Left lung (tissue), 4 donors: ENCODE measurements at regions not wholly inside any gene's neighbourhood (a gene's known extent, or its start where the extent isn't known, plus 50 kb on each side); places are given as distances from the start of the nearest gene placed in this dataset.

ENCODE experiments used
- ATAC-seq: fragments of 200-7000 bp; cut with Tn5 transposase; one replicate; pipeline ENCODE4 v1.9.1; 2020; ENCODE audit warnings: moderate library complexity
- DNase-seq, 4 donors: peaks; one replicate each; pipeline ENCODE4 v3.0.0-alpha.2; 2013 to 2020
- H3K27ac ChIP-seq, 2 donors: fragments of 200-600 bp; sonication (generic) in 1 of 2; one replicate each; pipeline versions ENCODE4 v1.5.0 to v1.8.0; 2020 to 2021
- H3K27me3 ChIP-seq, 2 donors: fragments of 200-600 bp; sonication (generic) in 1 of 2; one replicate each; pipeline versions ENCODE4 v1.5.0 to v1.8.0; 2020 to 2021
- H3K36me3 ChIP-seq, 2 donors: fragments of 200-600 bp; sonication (generic) in 1 of 2; one replicate each; pipeline versions ENCODE4 v1.5.0 to v1.8.0; 2020 to 2021
- H3K4me1 ChIP-seq, 2 donors: fragments of 200-600 bp; one replicate each; pipeline ENCODE4 v1.8.0; 2021
- H3K4me3 ChIP-seq, 2 donors: fragments of 200-600 bp; sonication (generic) in 1 of 2; one replicate each; pipeline versions ENCODE4 v1.5.0 to v1.8.0; 2020 to 2021; ENCODE audit warnings: mild to moderate bottlenecking in 1 of 2
- H3K9me3 ChIP-seq, 2 donors: fragments of 200-600 bp; sonication (generic) in 1 of 2; one replicate each; pipeline versions ENCODE4 v1.5.0 to v1.8.0; 2020 to 2021
- CTCF ChIP-seq, 2 donors: fragments of 200-600 bp; sonication (generic) in 1 of 2; IDR thresholded peaks; one replicate each; pipeline versions ENCODE4 v1.5.0 to v1.8.0; 2021; ENCODE audit warnings: antibody characterized with exemption in 2 of 2
- intact Hi-C, 2 donors: fragments of 100-400 bp; cut with DNase I; formaldehyde crosslinking; loops; one replicate each; pipeline versions ENCODE4 v1.11.2 to v1.14.2; 2022
- donor health status: DM: no; HTN: yes; CAD: no.
- donor health status: DM: no; HTN: no; CAD: no.

- H3K27me3 ChIP-seq: no peaks in the 10 kb centered on the region
- H3K4me3 ChIP-seq: no peak overlapping the region
- H3K9me3 ChIP-seq: no peaks in the 10 kb centered on the region
- intact Hi-C loops: loop anchor here in 1 of 2 donors (5.0 kb wide), 1 partner anchor 36 kb away; no protein-coding TSS in a partner anchor
- no peak for TF ChIP-seq CTCF (IDR thresholded peaks at IDR 0.05)
- no peaks in the 10 kb centered on the region for H3K4me1 ChIP-seq
- no peak overlapping the region for H3K27ac ChIP-seq
- DNase-seq: no peak
- no peaks in the 10 kb centered on the region for H3K36me3 ChIP-seq
- ATAC-seq: no peak
Observed at GRCh38 chr4:135201081-135201480, 999.5 kb upstream of the PABPC4L start.

GRCh38 chr4:135197641-135198040 lies 996.1 kb upstream of the PABPC4L start:
- H3K4me3 ChIP-seq: no peak overlapping the region
- TF ChIP-seq CTCF (IDR thresholded peaks at IDR 0.05): no peak
- no peaks in the 10 kb centered on the region for H3K36me3 ChIP-seq
- H3K27ac ChIP-seq: no peak overlapping the region
- no peaks in the 10 kb centered on the region for H3K27me3 ChIP-seq
- no peaks in the 10 kb centered on the region for H3K4me1 ChIP-seq
- ATAC-seq (no peak), DNase-seq (no peak)
- H3K9me3 ChIP-seq: peaks cover 0 to 3% of the 10 kb centered on the region in 2 donors
- intact Hi-C loops: no loop called here

GRCh38 chr4:135194477-135194876 lies 992.9 kb upstream of the PABPC4L start:
- DNase-seq: no peak
- Histone ChIP-seq H3K27me3 (no peaks in the 10 kb centered on the region), H3K4me3 (no peak overlapping the region), H3K36me3 (no peaks in the 10 kb centered on the region), H3K4me1 (no peaks in the 10 kb centered on the region), H3K27ac (no peak overlapping the region), H3K9me3 (peaks cover 0 to 3% of the 10 kb centered on the region in 2 donors)
- no peak for TF ChIP-seq CTCF (IDR thresholded peaks at IDR 0.05)
- no peak for ATAC-seq
- intact Hi-C loops: no loop called here

- Histone ChIP-seq H3K27me3 (no peaks in the 10 kb centered on the region), H3K36me3 (no peaks in the 10 kb centered on the region), H3K4me3 (no peak overlapping the region), H3K9me3 (peaks cover 0 to 3% of the 10 kb centered on the region in 2 donors), H3K27ac (no peak overlapping the region), H3K4me1 (no peaks in the 10 kb centered on the region)
- DNase-seq (peak in 1 of 4 donors; percentile 3), ATAC-seq (no peak)
- intact Hi-C loops: no loop called here
- no peak for TF ChIP-seq CTCF (IDR thresholded peaks at IDR 0.05)
Observed at GRCh38 chr4:135192751-135193535, 991.4 kb upstream of the PABPC4L start.

- TF ChIP-seq CTCF (IDR thresholded peaks at IDR 0.05): no peak
- Histone ChIP-seq H3K27me3 (no peaks in the 10 kb centered on the region), H3K4me1 (no peaks in the 10 kb centered on the region), H3K27ac (no peak overlapping the region), H3K36me3 (no peaks in the 10 kb centered on the region), H3K4me3 (no peak overlapping the region), H3K9me3 (peaks cover 0 to 3% of the 10 kb centered on the region in 2 donors)
- no peak for DNase-seq
- no peak for ATAC-seq
- intact Hi-C loops: no loop called here
Observed at GRCh38 chr4:135191596-135191995, 990.0 kb upstream of the PABPC4L start.
